ENCODE measurements at regions not wholly inside any gene's neighbourhood (a gene's known extent, or its start where the extent isn't known, plus 50 kb on each side); places are given as distances from the start of the nearest gene placed in this dataset.

- intact Hi-C loops (cut with micrococcal nuclease; ENCODE audit: unreplicated experiment), result no loop called here
- no peak overlapping the region for H3K4me2 ChIP-seq
- CTCF ChIA-PET, result no interaction called here
- no peak overlapping the region for H2AFZ ChIP-seq
- no peak overlapping the region for H3K4me3 ChIP-seq
- no peaks in the 10 kb centered on the region for H3K4me1 ChIP-seq (replicated peaks; ENCODE audit: insufficient read depth)
- no peaks in the 10 kb centered on the region for H3K36me3 ChIP-seq (ENCODE audit: low read depth)
- DNase-seq, result no peak
- no peaks in the 10 kb centered on the region for H3K9me3 ChIP-seq (ENCODE audit: insufficient read depth, low read depth)
- no peaks in the 10 kb centered on the region for H3K79me2 ChIP-seq (ENCODE audit: low read depth)
- TF ChIP-seq EZH2 (IDR thresholded peaks at IDR 0.05; ENCODE audit: low read depth) (no peak), CTCF (conservative IDR thresholded peaks at IDR 0.05) (no peak)
- no peak overlapping the region for H3K27ac ChIP-seq
- no peaks in the 10 kb centered on the region for H3K9me2 ChIP-seq (ENCODE audit: insufficient read depth)
- POLR2A ChIA-PET (ENCODE audit: unreplicated experiment), result no interaction called here
- H3K27me3 ChIP-seq (ENCODE audit: insufficient read depth, low read depth), result no peaks in the 10 kb centered on the region
- BruUV-seq (replicated peaks), result no TSS peak
- H4K20me1 ChIP-seq (ENCODE audit: insufficient read depth), result no peaks in the 10 kb centered on the region
- H3F3A ChIP-seq (ENCODE audit: insufficient read depth, low read depth), result no peaks in the 10 kb centered on the region
These were observed 70.3 kb upstream of the MROH9 start for GRCh38 chr1:170864876-170865538.

GRCh38 chr1:170866646-170867045 is 68.7 kb upstream of the MROH9 start:
- no TSS peak for BruUV-seq (replicated peaks)
- no peaks in the 10 kb centered on the region for H3K9me3 ChIP-seq (ENCODE audit: insufficient read depth, low read depth)
- ChIA-PET POLR2A (ENCODE audit: unreplicated experiment) (no interaction called here), CTCF (no interaction called here)
- no peaks in the 10 kb centered on the region for H3K27me3 ChIP-seq (ENCODE audit: insufficient read depth, low read depth)
- no peaks in the 10 kb centered on the region for H3K79me2 ChIP-seq (ENCODE audit: low read depth)
- TF ChIP-seq CTCF (conservative IDR thresholded peaks at IDR 0.05) (no peak), EZH2 (IDR thresholded peaks at IDR 0.05; ENCODE audit: low read depth) (no peak)
- intact Hi-C loops (cut with micrococcal nuclease; ENCODE audit: unreplicated experiment), result no loop called here
- no peak overlapping the region for H3K4me3 ChIP-seq
- H3K9me2 ChIP-seq (ENCODE audit: insufficient read depth), result no peaks in the 10 kb centered on the region
- H2AFZ ChIP-seq, result no peak overlapping the region
- no peaks in the 10 kb centered on the region for H3F3A ChIP-seq (ENCODE audit: insufficient read depth, low read depth)
- no peaks in the 10 kb centered on the region for H4K20me1 ChIP-seq (ENCODE audit: insufficient read depth)
- no peaks in the 10 kb centered on the region for H3K4me1 ChIP-seq (replicated peaks; ENCODE audit: insufficient read depth)
- H3K36me3 ChIP-seq (ENCODE audit: low read depth), result no peaks in the 10 kb centered on the region
- no peak overlapping the region for H3K4me2 ChIP-seq
- no peak overlapping the region for H3K27ac ChIP-seq
- no peak for DNase-seq

- Histone ChIP-seq H3K4me2 (no peak overlapping the region), H3K4me1 (replicated peaks; ENCODE audit: insufficient read depth) (no peaks in the 10 kb centered on the region), H3F3A (ENCODE audit: insufficient read depth, low read depth) (no peaks in the 10 kb centered on the region), H3K9me3 (ENCODE audit: insufficient read depth, low read depth) (no peaks in the 10 kb centered on the region), H3K4me3 (no peak overlapping the region), H3K36me3 (ENCODE audit: low read depth) (no peaks in the 10 kb centered on the region), H3K9me2 (ENCODE audit: insufficient read depth) (no peaks in the 10 kb centered on the region), H3K27ac (no peak overlapping the region), H4K20me1 (ENCODE audit: insufficient read depth) (no peaks in the 10 kb centered on the region), H2AFZ (no peak overlapping the region), H3K27me3 (ENCODE audit: insufficient read depth, low read depth) (no peaks in the 10 kb centered on the region), H3K79me2 (ENCODE audit: low read depth) (no peaks in the 10 kb centered on the region)
- ChIA-PET CTCF (no interaction called here), POLR2A (ENCODE audit: unreplicated experiment) (no interaction called here)
- intact Hi-C loops (cut with micrococcal nuclease; ENCODE audit: unreplicated experiment), result no loop called here
- no TSS peak for BruUV-seq (replicated peaks)
- TF ChIP-seq CTCF (conservative IDR thresholded peaks at IDR 0.05), result no peak
- TF ChIP-seq EZH2 (IDR thresholded peaks at IDR 0.05; ENCODE audit: low read depth), result no peak
- no peak for DNase-seq
These were observed 63.5 kb upstream of the MROH9 start for GRCh38 chr1:170871868-170872267.
